GM12892 (cell line): ENCODE measurements at regions not wholly inside any gene's neighbourhood (a gene's known extent, or its start where the extent isn't known, plus 50 kb on each side); places are given as distances from the start of the nearest gene placed in this dataset.

ENCODE experiments used
- POLR2A ChIP-seq: IDR thresholded peaks from 2 replicates; pipeline ENCODE4 v1.6.1; 2011; ENCODE audit warnings: low read depth, low read length, control low read depth
- POLR2AphosphoS5 ChIP-seq: IDR thresholded peaks from 2 replicates; pipeline ENCODE4 v1.6.1; 2011; ENCODE audit warnings: low read depth, low read length, control low read depth

DNA sequence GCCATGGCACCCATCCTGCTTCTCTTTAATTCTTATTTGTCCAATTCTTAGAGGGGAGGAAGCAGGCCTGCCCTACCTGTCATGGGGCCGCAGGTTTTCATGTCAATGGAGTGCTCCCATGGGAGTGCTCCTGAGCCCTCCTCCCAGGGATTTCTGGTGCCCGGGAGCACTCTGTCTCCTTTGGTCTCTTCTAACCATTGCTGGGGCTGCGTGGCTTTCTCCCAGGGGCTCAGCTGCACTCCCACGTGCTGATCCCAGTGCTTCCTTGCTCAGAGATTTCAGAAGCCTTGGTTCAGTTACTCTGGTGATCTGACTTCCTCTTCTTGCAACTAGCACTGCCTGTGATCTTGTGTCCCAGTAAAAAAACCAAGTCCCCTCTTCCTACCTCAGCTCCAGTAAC is 68.0 kb upstream of the ARL8B start:
- TF ChIP-seq POLR2AphosphoS5 (no peak), POLR2A (no peak)
